LNCAP (cell line): ENCODE measurements at regions not wholly inside any gene's neighbourhood (a gene's known extent, or its start where the extent isn't known, plus 50 kb on each side); places are given as distances from the start of the nearest gene placed in this dataset.

Experiments used
- TF ChIP-seq, protein P1 (sequence below): fragments of 450-650 bp; IDR thresholded peaks from 2 replicates; pipeline ENCODE4 v1.5.1; 2017; ENCODE audit warnings: mild to moderate bottlenecking

DNA sequence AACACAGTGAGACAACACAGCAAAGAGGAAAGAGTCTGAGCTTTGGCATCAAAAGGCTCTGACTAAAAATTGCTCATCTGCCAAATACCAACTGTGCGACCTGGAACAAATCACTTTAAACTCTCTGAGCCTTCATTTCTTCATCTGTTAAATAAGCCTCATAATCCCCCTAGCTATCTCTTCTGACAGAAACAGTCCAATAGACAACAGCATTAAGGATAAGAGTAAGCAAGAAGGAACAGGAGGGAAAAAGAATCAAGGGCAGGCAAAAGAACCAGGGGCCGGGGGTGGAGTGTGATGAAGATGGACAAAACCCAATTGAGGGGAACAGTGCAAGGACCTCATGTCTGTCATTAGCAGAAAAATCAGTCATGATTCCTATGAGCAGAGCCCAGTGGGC lies 79.4 kb upstream of the SETMAR start:
- TF ChIP-seq, protein P1, sequence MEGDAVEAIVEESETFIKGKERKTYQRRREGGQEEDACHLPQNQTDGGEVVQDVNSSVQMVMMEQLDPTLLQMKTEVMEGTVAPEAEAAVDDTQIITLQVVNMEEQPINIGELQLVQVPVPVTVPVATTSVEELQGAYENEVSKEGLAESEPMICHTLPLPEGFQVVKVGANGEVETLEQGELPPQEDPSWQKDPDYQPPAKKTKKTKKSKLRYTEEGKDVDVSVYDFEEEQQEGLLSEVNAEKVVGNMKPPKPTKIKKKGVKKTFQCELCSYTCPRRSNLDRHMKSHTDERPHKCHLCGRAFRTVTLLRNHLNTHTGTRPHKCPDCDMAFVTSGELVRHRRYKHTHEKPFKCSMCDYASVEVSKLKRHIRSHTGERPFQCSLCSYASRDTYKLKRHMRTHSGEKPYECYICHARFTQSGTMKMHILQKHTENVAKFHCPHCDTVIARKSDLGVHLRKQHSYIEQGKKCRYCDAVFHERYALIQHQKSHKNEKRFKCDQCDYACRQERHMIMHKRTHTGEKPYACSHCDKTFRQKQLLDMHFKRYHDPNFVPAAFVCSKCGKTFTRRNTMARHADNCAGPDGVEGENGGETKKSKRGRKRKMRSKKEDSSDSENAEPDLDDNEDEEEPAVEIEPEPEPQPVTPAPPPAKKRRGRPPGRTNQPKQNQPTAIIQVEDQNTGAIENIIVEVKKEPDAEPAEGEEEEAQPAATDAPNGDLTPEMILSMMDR: no peak

DNA sequence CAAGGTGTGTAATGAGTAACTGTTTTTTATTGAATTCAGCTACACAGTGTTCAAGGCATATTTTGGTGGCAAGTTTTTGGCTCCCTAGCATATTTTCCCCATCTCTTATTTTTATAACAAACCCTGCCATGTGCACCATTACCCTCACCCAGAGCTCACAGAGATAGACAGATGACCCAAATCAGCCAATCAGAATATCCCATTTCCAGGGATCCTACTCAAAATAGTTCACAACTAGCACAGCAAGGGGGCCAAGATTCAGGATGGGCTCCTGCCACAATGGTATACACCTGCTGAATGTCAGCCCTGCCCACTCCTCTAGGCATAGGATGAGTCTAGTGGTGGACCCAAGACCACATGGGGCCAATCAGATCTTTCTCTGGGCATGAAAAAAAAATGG lies 78.8 kb upstream of the SETMAR start:
- TF ChIP-seq, protein P1: no peak

- TF ChIP-seq, protein P1: no peak
Observed at GRCh38 chr3:4225005-4225471, 78.1 kb upstream of the SETMAR start.

- TF ChIP-seq, protein P1: no peak
Observed at GRCh38 chr3:4228295-4228694, 74.9 kb upstream of the SETMAR start.

DNA sequence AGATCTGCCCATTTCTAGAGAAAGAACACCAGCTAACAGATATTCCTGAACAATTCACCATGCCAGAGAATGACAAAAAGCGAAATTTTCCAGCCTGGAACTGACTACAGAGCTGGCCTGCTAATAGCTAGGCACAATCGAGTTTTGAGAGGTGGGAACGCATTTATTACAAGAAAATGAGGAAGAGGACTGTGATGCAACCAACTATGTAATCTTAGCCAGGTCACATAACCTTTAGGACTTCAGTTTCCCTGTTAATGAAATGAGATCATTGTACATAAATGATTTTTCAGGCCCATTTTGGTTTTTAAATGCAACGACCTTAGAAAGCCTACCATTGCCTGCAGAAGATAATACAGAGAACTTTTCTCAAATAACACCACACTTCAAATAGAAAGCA lies 72.1 kb upstream of the SETMAR start:
- TF ChIP-seq, protein P1: no peak

DNA sequence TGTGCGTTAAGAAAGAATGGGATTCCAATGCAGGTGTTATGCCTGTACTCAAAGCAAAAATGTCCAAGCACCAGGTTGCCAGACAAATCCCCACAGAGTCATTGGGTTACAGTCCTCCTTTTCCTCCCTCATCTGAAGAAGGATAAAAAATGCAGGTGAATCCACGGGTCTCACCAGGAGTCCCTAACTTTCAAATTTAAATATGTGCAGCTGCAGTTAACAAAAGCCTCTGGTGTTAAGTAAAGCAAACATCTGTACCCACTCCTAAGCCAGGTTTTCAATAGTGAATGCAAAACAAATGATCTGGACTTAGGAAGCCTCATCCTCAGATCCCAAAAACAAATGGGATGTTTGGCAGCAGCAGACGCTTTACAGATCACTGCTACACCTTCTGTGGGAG lies 70.4 kb upstream of the SETMAR start:
- TF ChIP-seq, protein P1: no peak

DNA sequence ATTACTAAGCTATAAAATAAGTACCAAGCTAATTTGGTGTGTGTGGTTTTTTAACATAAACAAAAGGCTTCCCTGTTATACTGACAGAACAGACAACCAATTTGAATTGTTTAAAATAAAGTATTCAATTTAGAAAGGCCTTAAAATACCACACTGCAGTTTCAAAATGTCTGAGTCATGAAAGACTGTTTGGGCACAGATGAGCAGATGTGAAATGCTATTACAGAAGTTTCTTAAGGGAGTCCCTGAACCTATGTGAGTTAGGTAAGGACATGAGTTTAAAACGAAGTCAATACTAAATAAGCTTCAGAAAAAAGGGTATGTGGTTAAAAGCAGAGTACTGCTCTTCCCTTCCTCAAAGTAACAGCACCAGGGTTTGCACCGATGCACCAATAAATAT lies 69.7 kb upstream of the SETMAR start:
- TF ChIP-seq, protein P1: no peak

- TF ChIP-seq, protein P1: no peak
Observed at GRCh38 chr3:4234889-4235288, 68.3 kb upstream of the SETMAR start.
